SW 1271 (cell line): ENCODE measurements at regions not wholly inside any gene's neighbourhood (a gene's known extent, or its start where the extent isn't known, plus 50 kb on each side); places are given as distances from the start of the nearest gene placed in this dataset.
"Not testable (repeated sequence)": the region's sequence is repeated elsewhere in the genome, so short reads cannot be mapped to it uniquely, and the experiment has no call there.

ENCODE experiments used
- DNase-seq, 2 experiments: peaks; one replicate each; lab custom pipeline; 2025; lab: John Stamatoyannopoulos, UW

DNA sequence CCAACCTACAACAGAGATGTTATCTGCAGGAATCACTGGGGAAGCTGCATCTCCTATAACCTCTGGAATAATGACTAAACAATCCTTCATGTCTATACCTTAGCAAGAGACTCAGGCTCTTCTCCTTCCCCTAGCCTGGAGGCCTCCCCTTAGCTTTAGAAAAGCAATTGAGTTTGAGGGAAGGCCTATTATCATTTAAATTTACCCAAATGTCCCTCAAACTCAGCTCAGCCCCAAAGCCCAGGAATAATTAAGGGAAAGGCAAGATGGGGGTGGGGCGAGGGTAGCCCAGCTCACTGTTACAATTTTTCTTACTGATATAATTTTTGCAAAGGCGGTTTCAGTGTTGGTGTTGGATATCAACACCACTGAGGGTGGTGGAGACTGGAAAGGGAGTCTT lies 151.4 kb upstream of the EEA1 start:
- no peak for DNase-seq

DNA sequence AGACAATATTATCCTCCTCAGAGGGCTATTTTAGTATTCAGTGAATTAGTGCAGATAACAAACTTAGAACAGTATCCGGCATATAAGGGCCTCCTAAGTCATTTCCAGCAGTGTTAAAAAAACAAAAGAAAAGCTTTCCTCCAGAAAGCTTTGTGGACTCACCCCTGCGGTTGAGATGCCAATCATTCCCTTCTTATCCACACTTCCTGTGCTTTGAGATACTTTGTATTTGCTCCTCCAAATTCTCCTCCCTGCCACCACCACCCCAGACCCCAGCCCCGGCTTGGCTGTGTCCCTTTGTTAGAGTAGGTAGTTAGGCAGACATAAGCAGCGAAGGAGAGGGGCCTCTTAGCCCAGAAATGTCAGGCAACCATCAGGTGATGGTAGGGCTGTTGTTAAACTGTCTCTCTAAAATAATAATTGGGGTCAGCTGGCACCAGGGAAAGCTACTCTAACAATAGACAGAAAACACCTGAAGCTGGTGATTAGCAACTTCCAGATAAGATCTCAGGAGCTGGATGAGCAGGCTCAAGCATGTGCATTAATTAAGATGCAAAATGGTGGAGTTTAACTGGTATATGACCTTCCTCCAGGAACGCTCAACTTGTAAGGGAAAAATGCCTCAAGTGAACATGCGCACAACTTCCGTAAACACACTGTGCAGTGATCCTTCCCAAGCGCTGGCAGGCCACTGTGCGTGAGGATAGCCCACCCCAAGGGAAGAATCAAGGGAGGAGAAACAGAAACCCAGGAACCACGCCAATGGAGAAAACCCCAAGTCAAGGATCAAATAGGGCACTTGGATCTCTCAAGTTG lies 152.1 kb upstream of the EEA1 start:
- DNase-seq, result peak in 1 of 2 experiments; percentile 46

DNA sequence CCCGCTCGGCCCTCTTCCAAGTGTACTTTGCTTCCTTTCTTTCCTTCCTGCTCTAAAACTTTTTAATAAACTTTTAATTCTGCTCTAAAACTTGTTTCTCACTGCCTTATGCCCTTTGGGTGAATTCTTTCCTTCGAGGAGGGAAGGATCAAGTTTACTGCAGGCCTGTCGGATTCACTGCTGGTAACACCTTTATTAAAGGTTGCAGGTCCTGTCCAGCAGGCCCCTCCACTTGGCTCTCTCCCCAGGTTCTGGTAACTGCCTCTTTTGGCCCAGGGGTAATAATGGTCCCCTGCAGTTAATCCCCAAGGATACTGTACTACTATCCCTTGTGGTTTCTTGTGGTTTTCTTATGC lies 152.7 kb upstream of the EEA1 start:
- DNase-seq, result no peak

DNA sequence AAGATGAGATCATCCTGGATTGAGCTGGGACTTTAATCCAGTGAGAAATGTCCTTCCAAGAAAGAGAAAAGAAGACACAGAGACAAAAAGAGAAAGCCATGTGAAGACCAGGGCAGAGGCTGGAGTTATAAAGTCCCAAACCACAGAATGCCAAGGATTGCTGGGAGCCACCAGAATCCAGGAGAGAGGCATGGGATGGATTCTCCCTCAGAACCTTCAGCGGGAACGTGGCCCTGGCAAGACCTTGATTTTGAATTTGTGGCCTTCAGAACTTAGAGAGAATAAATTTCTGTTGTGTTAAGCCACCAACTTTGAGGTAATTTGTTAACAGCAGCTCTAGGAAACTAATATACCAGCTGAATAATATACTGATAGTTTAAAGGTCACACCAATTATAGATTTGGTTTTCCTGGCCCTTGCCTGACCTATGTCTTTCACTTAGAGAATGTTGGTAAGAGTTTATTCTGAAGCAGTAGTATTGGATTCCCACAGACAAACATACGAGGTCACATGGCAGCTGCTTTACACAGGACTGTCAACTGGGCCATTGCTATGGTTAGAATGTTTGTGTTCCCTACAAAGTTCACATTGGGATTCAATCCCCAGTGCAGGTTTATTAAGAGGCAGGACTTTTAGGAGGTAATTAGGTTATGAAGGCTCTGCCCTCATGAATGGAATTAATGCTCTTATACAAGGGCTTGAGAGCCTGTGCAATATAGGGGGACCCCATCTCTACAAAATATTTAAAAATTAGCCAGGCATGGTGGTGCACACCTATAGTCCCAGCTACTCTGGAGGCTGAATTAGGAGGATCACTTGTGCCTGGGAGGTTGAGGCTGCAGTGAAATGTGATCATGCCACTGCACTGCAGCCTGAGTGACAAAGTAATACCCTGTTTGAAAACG lies 156.5 kb upstream of the EEA1 start:
- DNase-seq, result no peak

DNA sequence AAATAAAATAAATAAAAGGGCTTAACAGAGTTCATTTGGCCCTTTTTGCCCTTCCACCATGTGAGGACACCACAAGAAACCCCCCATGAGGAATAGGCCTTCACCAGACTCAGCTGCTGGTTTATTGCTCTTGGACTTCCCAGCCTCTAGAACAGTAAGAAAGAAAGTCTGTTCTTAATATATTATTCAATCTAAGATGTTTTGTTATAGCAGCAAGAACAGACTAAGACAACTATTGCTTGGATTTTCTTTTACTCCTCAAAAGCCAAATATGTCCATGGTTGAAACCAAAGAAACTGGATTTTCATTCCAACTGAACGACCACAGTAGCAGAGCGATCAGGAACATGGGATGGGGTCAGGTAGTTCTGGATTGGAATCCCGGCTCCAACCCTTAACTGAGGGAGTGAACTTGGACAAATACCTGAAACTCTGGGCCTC lies 157.2 kb upstream of the EEA1 start:
- DNase-seq, result no peak

DNA sequence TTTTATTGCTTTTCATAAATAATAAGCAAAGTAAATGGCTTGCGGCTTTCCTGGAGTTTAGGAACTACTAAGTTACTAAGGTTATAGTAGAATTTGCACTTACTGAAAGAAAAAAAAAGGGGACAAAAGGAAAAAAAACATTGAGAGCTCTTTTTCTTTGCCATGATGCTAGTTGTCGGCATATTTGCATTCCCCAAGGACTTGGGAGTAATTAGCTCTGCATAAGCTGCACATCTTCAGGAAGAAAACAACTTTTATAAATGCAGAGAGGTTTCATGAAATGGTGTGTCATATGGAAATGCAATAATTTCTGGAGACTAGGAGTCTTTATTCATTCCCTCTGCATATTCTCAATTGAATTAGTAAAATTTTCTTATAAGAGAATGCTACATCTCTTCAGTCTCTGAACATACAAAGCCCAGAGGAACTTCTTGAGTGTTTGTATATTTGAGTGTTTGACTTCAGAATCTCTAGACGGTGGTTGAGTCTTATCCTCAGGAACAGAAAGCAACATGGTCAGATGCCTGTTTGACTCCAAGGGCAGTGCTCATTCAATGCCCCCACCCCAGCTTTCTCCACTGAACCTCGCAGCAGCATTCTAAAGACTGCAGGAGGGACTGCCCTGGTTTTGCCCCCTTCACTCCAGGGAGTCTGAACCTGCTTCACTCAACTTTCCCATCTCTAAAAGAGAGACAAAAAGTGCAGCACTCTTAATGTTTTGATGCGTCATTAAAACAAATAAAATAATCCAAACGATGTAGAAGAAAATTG lies 158.9 kb upstream of the EEA1 start:
- DNase-seq, result no peak

DNA sequence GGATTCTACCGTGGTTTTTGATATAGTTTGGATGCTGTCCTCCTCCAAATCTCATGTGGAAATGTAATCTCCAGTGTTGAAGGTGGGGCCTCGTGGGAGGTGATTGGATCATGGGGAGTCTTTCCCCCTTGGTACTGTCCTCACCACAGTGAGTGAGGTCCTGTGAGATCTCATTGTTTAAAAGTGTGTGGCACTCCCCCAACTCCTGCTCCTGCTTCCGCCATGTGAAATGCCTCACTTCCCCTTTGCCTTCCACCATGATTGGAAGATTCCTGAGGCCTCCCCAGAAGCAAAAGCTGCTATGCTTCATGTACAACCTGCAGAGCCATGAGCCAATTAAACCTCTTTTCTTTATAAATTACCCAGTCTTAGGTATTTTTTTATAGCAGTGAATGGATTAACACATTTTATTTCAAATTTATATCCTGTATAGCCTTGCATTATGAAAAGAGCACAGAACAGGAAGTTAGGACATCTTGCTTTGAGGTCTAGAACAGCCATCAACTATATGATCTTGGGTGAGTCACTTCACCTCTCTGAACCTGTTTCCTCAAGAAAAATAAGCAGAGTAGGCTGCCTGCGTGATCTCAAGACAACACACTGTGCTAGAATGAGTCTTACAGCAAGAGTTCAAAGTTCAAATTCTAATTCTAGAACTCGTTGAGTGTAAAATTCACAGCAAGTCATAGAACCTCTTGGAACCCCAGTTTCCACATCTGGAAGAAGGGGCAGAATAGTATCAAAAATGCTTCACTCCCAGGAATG lies 160.9 kb upstream of the EEA1 start:
- peak; percentile 31 to 71 for DNase-seq

DNA sequence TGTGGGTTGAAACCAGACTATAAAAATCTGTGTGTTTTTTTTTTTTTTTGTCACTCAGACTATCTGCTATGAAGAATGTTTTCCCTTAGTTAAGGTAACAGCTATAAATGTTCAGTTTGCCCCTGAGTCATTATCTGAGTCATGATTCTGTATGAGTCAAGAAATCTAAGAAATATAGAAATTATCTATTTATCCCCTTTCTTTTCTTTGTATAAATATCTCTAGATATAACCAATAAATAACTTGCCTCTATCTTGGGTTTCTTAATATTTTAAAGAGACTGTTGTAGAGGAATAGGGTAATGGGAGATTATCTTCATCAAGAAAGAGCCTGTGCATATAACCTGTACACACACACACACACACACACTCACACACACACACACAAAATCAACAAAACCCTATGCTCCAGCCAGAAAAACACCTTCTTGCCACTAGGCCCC lies 161.7 kb upstream of the EEA1 start:
- DNase-seq, result peak in 1 of 2 experiments; percentile 57

DNA sequence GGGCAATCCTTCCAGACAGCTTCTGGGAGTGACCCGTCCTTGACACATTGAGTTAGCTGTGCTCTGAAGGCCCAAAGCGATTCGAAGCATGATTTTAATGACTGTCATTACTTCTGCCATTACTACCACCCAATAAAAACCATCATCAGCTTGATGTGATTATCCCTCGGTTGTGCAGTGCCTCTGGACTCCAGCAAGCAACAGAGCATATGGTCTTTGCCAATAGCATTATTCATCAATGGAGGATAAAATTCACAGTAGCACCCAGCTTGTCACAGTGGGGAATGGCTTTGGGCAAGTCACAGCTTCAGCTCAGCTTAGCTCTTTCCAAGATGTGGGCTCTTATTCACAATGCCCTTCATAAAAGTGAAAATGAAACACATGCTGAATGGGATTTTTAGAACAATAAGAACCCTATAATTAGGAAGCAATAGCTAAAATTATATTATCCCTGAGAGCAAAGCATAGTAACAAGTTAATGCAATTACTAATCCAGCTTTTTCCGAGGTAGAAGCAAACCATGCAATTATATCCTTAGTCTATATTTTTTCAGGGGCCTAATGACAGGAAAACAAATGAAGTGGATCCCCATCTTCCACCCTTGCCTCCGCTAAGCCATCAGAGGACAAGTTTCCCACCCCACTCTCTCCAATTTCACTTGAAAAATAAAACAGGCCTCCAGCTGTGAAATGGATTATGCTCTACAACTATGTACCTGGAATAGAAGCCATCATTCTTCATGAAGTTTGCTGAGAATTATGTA lies 163.0 kb upstream of the EEA1 start:
- no peak for DNase-seq

DNA sequence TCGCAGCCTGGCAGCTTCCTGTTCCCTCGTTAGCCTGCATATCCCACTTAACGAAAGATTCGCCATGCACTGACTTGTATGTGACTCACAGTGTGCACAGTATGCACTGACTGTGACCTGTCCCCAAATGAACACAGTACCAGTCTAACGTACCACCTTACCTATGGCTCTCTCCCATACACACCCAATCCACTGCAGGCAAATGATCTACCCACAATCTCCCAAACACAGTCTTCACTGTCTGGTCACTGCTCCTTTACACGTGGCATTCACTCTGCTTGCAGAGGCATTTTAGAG lies 163.5 kb upstream of the EEA1 start:
- no peak for DNase-seq

DNA sequence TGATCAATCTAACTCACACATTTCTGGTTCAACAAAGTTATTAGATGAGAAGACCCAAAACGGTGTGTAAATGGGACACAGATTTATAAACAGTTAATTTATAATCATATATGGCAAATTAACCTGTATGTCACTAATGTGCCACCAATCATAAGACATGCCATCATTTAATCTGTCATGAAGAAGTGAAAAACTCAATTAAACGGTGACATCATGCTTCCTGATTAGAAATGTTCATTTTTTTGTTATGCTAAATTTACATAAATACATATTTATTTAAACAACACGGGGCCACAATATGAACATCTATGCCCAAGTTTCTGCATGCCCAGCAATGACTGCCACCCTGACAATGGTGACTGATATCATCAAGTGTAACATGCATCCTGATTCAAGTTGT lies 164.1 kb upstream of the EEA1 start:
- no peak for DNase-seq

DNA sequence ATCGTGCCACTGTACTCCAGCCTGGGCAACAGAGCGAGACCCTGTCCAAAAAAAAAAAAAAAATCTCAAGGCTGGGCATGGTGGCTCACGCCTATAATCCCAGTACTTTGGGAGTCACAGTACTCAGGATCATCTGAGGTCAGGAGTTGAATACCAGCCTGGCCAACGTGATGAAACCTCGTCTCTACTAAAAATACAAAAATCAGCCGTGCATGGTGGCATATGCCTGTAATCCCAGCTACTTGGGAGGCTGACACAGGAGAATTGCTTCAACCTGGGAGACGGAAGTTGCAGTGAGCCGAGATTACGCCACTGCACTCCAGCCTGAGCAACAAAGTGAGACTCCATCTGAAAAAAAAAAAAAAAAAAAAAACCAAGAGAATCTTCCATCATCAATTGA lies 165.1 kb upstream of the EEA1 start:
- not testable (repeated sequence) for DNase-seq

DNA sequence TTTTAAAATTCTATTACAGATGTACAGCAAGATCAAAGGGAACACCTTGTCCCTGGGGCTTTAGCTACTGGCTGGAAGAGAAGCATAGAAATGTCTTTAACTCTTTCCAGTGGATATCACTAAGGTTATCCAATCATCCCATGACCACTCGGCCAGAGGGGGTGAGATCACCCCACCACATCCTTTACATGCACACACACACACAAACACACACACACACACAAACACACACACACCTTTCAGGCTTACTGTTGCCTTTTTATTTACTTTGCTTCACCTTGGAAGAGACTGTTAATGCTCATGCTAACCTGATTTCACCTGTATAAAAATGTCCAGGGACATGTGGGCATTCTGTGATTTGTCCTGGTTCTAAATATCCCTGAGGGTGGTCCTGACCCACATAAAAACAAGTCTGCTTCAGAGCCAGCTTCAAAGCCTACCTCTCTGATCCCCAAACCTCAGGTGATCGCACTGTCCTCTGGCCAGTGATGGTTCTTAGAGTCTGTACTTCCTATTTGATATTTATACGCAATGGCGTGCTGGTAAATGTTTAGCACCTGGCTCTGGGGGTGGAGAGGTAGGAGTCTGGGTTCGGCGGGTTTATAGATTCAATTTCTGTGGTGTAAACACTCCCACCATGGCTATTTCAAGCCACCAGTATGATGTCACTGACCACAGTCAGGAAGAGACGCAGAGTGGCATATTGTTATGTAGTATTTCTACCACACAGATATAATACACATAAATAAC lies 166.1 kb upstream of the EEA1 start:
- no peak for DNase-seq

DNA sequence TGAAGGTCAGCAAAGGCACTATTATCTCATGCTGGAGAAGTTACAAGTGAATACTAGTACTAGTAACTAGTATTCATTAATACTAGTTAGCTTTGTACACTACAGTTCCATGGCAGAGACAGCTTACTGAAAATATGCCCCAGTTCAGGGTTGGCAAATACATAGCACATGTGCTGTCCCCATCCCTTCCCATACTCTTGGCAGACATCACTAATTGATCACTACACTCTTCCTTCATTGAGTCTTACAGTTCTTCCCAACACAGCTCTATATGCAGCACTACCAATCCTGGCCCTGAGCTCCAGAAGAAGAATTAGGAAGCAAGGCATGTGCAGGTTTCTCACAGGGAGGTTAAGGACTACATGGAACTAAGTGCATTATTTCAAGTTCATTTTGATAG lies 168.3 kb upstream of the EEA1 start:
- DNase-seq, result no peak

DNA sequence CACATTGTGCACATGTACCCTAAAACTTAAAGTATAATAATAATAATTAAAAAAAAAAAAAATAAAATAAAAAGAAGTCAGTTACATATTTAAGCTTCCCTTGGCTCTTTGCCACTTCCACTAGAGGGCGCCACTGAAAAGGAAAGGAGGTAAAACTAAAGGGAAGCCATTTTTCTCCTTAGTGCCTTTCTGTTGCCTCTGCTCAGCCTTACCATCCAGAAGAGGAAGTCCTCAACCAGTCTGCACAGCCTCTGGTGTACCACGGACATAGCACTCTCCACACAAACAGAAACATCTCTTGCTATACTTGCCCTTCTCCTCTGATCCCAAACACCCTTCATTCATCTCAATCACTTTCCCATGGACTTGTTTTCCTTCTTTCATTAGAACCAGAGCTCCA lies 169.0 kb upstream of the EEA1 start:
- peak; percentile 29 to 42 for DNase-seq

DNA sequence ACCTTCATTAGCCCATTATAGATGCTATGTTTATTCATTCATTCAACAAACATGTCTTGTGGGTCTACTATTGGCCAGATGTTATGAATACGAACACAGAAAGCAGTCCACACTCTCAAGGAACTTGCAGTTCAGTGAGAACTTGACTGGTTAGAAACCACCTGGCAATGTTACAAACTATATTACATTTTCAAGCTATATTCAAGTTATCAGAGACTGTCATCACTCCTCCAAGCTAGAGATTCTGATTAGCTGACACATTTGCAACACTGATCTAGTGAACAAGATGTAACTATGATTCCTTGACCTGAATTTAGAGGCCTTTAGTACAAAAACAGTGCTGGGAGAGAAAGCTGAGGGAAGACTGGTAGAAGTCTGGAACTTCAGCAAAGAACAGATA lies 170.7 kb upstream of the EEA1 start:
- DNase-seq, result no peak

DNA sequence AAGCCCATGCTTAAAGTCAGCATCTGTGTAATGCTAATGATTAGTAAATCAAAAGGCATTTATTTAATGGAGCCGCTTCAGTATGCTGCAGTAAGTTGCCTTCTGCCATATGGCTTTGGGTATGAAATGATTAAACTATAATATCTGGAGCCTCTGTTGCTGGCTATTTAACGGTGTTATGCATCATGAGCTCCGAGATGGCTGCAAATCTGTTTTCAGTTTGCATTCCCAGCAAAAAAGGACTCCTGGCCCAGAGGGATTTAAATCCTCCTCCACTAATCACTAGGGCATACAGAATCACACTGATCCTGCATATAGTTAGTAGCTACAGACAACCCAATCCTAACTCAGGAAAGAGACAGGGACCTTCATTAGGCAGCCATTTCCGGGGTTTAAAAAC lies 171.5 kb upstream of the EEA1 start:
- DNase-seq, result no peak

DNA sequence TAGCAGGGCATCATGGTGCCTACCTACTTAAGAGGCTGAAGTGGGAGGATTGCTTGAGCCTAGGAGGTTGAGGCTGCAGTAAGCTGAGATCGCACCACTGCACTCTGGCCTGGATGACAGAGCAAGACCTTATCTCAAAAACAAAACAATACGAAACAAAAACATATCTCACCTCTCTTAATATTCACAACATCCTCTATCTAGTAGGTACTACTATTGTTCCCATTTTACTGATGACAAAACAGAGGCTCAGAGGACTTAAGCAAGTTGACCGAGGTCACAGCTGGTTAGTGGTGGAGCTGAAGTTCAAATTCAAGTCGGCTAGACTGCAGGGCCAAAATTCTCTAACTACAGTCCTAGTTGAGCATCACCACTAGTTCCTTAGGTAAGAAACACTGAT lies 172.3 kb upstream of the EEA1 start:
- DNase-seq, result no peak

DNA sequence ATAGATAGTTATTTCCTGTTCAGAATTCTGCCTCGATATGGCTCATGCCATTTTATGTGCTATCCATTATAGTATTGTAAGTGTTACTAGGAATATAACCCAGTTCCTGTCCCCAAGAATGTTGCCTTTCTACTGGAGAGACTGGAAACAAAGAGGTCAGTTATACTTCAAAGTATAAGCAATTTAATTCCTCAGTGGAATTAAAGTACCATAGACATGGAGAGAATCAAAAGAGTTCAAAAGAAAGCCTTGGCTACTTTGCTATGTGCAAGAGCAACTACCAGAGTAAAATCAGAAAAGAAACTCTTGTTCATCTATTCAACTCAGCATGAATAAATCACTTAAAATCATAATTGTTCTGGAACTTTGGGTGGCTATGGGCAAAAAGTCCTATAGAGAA lies 173.2 kb upstream of the EEA1 start:
- no peak for DNase-seq

DNA sequence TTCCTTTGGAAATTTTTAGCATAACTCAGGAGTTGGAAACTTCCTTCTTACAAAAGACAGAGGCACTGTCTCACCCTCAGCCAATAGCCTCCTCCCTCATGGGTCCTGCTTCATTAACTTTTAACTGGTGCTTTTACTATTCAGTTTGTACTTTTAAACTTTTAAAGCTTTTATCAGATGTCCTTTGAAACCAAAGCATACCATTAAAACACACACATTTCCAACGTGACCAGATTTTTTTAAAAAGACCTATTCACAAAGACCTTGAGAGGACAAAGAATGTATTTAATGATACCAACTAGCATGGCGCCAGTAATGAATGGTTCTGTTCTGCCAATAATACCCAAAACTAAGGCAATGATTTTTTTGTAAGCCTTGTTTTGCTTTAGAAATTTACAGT lies 173.6 kb upstream of the EEA1 start:
- DNase-seq, result no peak
